ENCODE measurements at regions not wholly inside any gene's neighbourhood (a gene's known extent, or its start where the extent isn't known, plus 50 kb on each side); places are given as distances from the start of the nearest gene placed in this dataset.

GRCh38 chr2:12602661-12603060 lies 114.1 kb upstream of the TRIB2 start:
- no peak for DNase-seq (ENCODE audit: insufficient read length)
- TF ChIP-seq POLR2AphosphoS5 (IDR thresholded peaks at IDR 0.05; ENCODE audit: low read depth, low read length) (no peak), POLR2A (IDR thresholded peaks at IDR 0.05; ENCODE audit: low read depth, low read length) (no peak), TAF1 (IDR thresholded peaks at IDR 0.05; ENCODE audit: borderline replicate concordance, low read depth, low read length) (no peak)
- no peak for FAIRE-seq

GRCh38 chr2:12603781-12604295 lies 112.9 kb upstream of the TRIB2 start:
- TF ChIP-seq POLR2A (IDR thresholded peaks at IDR 0.05; ENCODE audit: low read depth, low read length), result no peak
- TF ChIP-seq POLR2AphosphoS5 (IDR thresholded peaks at IDR 0.05; ENCODE audit: low read depth, low read length), result no peak
- no peak for TF ChIP-seq TAF1 (IDR thresholded peaks at IDR 0.05; ENCODE audit: borderline replicate concordance, low read depth, low read length)
- FAIRE-seq (no peak), DNase-seq (ENCODE audit: insufficient read length) (no peak)

DNA sequence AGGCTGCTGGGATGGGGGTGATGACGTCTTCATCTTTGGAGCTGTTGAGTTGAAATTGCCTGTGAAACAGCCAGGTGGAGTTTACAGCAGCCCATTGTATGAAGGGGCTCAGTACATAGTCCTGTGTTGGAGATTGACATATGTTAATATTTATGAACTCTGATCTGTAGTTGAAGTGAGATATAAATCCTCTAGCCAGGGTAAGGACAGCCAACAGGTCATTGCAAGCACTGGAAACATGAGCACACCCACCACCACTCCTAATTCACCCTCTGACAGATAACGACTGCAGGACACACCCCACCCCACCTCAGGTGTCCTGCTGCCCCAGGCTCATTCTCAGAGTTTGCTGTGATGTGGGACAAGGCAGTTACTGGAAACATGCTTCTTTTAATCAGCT lies 112.4 kb upstream of the TRIB2 start:
- FAIRE-seq, result no peak
- DNase-seq (ENCODE audit: insufficient read length), result no peak
- no peak for TF ChIP-seq TAF1 (IDR thresholded peaks at IDR 0.05; ENCODE audit: borderline replicate concordance, low read depth, low read length)
- no peak for TF ChIP-seq POLR2AphosphoS5 (IDR thresholded peaks at IDR 0.05; ENCODE audit: low read depth, low read length)
- TF ChIP-seq POLR2A (IDR thresholded peaks at IDR 0.05; ENCODE audit: low read depth, low read length), result no peak

GRCh38 chr2:12605366-12605765 lies 111.4 kb upstream of the TRIB2 start:
- TF ChIP-seq POLR2A (IDR thresholded peaks at IDR 0.05; ENCODE audit: low read depth, low read length), result no peak
- no peak for FAIRE-seq
- no peak for DNase-seq (ENCODE audit: insufficient read length)

DNA sequence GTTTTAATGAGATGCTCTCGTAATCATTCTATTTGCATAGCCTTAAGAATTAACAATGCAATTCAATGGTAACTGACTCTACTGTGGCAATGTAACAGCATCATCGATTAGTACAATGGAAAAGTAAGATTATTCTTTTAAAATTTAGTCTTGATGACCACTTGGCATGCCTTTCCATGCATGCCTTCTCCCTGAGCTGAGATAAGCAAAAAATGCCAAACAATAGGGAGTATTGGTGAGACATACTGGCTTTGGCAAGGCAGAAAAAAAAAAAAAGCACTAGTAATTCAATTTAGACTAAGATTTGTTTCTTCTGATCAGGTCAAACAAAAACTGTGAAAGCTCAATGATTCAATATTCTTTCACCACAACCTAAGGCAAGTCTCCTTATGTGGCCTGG lies 110.8 kb upstream of the TRIB2 start:
- DNase-seq (ENCODE audit: insufficient read length) (no peak), FAIRE-seq (no peak)
- TF ChIP-seq POLR2A (IDR thresholded peaks at IDR 0.05; ENCODE audit: low read depth, low read length) (no peak), POLR2AphosphoS5 (IDR thresholded peaks at IDR 0.05; ENCODE audit: low read depth, low read length) (no peak), TAF1 (IDR thresholded peaks at IDR 0.05; ENCODE audit: borderline replicate concordance, low read depth, low read length) (no peak)

DNA sequence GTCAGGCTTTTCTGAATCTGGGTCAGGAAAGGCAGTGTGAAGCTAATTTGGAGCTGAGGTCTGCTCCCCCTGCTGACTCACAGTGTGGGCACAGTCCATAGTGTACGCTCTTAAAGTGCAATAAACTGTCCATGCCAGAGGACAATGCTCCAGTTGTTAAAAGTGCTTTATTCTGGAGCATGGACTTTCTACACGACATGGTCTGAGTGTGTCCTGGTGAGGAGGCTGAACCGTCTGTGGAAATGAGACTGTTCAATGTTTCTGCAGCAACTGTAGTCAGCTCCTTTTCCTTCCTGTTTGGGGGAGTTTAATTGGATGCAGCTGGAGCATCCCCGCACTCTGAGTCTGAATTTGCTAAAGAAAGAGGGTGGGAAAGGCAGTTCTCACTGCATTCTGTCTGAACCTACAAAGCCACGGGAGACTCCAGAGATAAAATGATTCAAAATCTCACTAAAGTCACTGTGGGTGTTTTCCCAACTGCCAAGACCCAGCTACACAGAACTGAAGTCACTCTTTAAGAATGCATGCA lies 110.2 kb upstream of the TRIB2 start:
- DNase-seq (ENCODE audit: insufficient read length) (no peak), FAIRE-seq (no peak)
- TF ChIP-seq POLR2AphosphoS5 (IDR thresholded peaks at IDR 0.05; ENCODE audit: low read depth, low read length) (no peak), TAF1 (IDR thresholded peaks at IDR 0.05; ENCODE audit: borderline replicate concordance, low read depth, low read length) (no peak), POLR2A (IDR thresholded peaks at IDR 0.05; ENCODE audit: low read depth, low read length) (no peak)

DNA sequence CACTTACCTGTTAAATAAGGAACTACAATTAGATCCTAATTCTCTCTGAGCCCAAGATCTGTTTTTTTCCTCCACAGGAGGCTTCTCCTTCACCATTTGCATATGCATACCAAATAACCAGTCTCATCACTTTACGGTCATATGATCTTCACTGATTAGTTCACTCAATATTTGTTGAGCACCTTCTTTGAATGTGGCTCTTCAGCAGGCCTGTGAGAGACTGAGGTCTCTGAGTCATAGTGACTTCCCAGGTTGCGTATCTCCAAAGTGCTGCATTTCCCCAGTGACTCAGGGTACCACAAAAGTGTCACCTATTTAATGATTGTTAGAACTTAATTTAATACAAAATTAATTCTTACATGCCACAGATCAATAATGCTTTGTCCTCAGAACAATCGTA lies 108.8 kb upstream of the TRIB2 start:
- no peak for TF ChIP-seq POLR2A (IDR thresholded peaks at IDR 0.05; ENCODE audit: low read depth, low read length)
- no peak for TF ChIP-seq TAF1 (IDR thresholded peaks at IDR 0.05; ENCODE audit: borderline replicate concordance, low read depth, low read length)
- no peak for TF ChIP-seq POLR2AphosphoS5 (IDR thresholded peaks at IDR 0.05; ENCODE audit: low read depth, low read length)
- FAIRE-seq, result no peak
- DNase-seq (ENCODE audit: insufficient read length), result no peak

- no peak for DNase-seq (ENCODE audit: insufficient read length)
- no peak for TF ChIP-seq TAF1 (IDR thresholded peaks at IDR 0.05; ENCODE audit: borderline replicate concordance, low read depth, low read length)
- no peak for TF ChIP-seq POLR2AphosphoS5 (IDR thresholded peaks at IDR 0.05; ENCODE audit: low read depth, low read length)
- TF ChIP-seq POLR2A (IDR thresholded peaks at IDR 0.05; ENCODE audit: low read depth, low read length), result no peak
- FAIRE-seq, result no peak
Observed at GRCh38 chr2:12610314-12610713, 106.4 kb upstream of the TRIB2 start.

GRCh38 chr2:12612168-12612567 lies 104.6 kb upstream of the TRIB2 start:
- TF ChIP-seq POLR2A (IDR thresholded peaks at IDR 0.05; ENCODE audit: low read depth, low read length) (no peak), POLR2AphosphoS5 (IDR thresholded peaks at IDR 0.05; ENCODE audit: low read depth, low read length) (no peak), TAF1 (IDR thresholded peaks at IDR 0.05; ENCODE audit: borderline replicate concordance, low read depth, low read length) (no peak)
- no peak for DNase-seq (ENCODE audit: insufficient read length)
- FAIRE-seq, result no peak

GRCh38 chr2:12612671-12613070 lies 104.1 kb upstream of the TRIB2 start:
- TF ChIP-seq TAF1 (IDR thresholded peaks at IDR 0.05; ENCODE audit: borderline replicate concordance, low read depth, low read length) (no peak), POLR2A (IDR thresholded peaks at IDR 0.05; ENCODE audit: low read depth, low read length) (no peak), POLR2AphosphoS5 (IDR thresholded peaks at IDR 0.05; ENCODE audit: low read depth, low read length) (no peak)
- no peak for DNase-seq (ENCODE audit: insufficient read length)
- FAIRE-seq, result no peak

DNA sequence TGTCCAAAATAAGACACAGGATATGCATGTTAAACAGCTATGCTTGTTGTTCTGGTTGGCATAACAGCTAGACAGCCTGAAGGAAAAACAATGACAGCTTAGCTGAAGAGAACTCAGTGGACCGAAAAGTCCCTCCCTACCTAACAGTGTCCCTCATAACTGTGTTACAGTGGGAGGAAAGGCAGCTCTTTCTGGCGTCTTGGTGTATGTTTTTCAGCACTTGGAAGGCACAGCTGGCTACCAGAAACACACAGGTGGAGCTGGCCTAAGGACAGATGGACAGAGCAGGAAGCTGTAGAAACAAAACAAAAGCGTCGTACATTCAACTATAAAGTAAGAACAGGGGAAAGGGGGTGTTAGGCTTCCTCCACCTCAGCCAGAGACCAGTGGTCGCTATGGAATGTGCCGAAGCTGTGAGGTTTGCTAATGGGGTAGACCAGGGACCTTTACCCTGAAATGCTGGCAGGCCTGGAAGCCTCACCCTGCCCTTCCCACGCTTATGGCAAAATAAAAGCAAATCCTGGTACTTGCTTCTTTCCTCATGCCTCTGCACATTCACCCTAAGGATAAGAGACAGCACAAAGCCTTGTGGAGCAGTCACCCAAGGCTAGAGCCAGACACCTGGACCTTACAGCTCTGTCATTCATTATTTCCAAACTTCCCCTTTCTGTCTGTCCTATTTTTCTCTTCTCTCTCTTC lies 103.5 kb upstream of the TRIB2 start:
- FAIRE-seq (no peak), DNase-seq (ENCODE audit: insufficient read length) (no peak)

GRCh38 chr2:12615509-12615908 lies 101.2 kb upstream of the TRIB2 start:
- DNase-seq (ENCODE audit: insufficient read length) (no peak), FAIRE-seq (no peak)
- TF ChIP-seq TAF1 (IDR thresholded peaks at IDR 0.05; ENCODE audit: borderline replicate concordance, low read depth, low read length) (no peak), POLR2AphosphoS5 (IDR thresholded peaks at IDR 0.05; ENCODE audit: low read depth, low read length) (no peak), POLR2A (IDR thresholded peaks at IDR 0.05; ENCODE audit: low read depth, low read length) (no peak)

More for the DNA sequence above, 103.5 kb upstream of the TRIB2 start:
- no peak for TF ChIP-seq POLR2AphosphoS5 (IDR thresholded peaks at IDR 0.05; ENCODE audit: low read depth, low read length)
- TF ChIP-seq TAF1 (IDR thresholded peaks at IDR 0.05; ENCODE audit: borderline replicate concordance, low read depth, low read length), result no peak
- TF ChIP-seq POLR2A (IDR thresholded peaks at IDR 0.05; ENCODE audit: low read depth, low read length), result no peak
